ENCODE measurements at regions not wholly inside any gene's neighbourhood (a gene's known extent, or its start where the extent isn't known, plus 50 kb on each side); places are given as distances from the start of the nearest gene placed in this dataset.

DNA sequence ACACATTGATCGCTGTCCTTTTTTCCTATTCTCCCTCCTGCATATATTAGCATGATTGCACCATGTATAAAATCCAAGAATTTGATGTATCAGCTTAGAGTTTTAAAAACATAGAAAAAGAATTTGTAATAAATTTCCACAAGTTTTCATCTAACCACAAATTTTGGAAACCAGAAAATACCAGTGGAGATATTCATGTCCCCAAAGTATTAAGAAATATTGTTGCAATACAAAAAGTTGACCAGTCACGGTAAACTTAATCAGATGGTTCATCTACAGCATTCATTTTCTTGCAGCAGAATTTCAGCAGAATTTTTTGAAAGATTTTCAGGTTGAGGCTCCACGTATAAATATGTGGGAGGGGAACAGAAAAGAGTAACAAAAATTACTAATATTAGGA, 500.9 kb upstream of the MDFIC2 start:
- dilution Hi-C loops (cut with MboI; ENCODE audit: extremely low pct_ligation_motif_present, low sequenced_read_pairs): no loop called here
- no peaks in the 10 kb centered on the region for H3K4me1 ChIP-seq (ENCODE audit: control insufficient read depth, extremely low read depth, insufficient read depth, low read length)
- H4K20me1 ChIP-seq (replicated peaks; ENCODE audit: control insufficient read depth, extremely low read depth, insufficient read depth, low read length): no peaks in the 10 kb centered on the region
- ChIA-PET POLR2A (no interaction called here), CTCF (no interaction called here)
- intact Hi-C loops (cut with micrococcal nuclease): no loop called here
- H2AFZ ChIP-seq (ENCODE audit: low read depth, low read length): no peak overlapping the region
- H3K9ac ChIP-seq (replicated peaks; ENCODE audit: extremely low read depth, insufficient read depth, low read length): no peak overlapping the region
- no peaks in the 10 kb centered on the region for H3K9me3 ChIP-seq (replicated peaks; ENCODE audit: control insufficient read depth, insufficient read depth, low read length)
- H3K27me3 ChIP-seq (ENCODE audit: control insufficient read depth in 2 of 2, insufficient read depth in 2 of 2, low read length in 2 of 2): no peaks in the 10 kb centered on the region
- no peak for FAIRE-seq
- H3K9me1 ChIP-seq (replicated peaks; ENCODE audit: control insufficient read depth, extremely low read depth, insufficient read depth, low read length): no peaks in the 10 kb centered on the region
- BruUV-seq (replicated peaks): no TSS peak
- H3K4me3 ChIP-seq (replicated peaks in 1 of 3; ENCODE audit: insufficient read depth in 1 of 3, low read depth in 1 of 3, low read length in 3 of 3): no peak overlapping the region
- no peaks in the 10 kb centered on the region for H3K79me2 ChIP-seq (ENCODE audit: control insufficient read depth, insufficient read depth, low read length)
- no peaks in the 10 kb centered on the region for H3K36me3 ChIP-seq (ENCODE audit: control insufficient read depth in 2 of 2, extremely low read depth in 1 of 2, insufficient read depth in 2 of 2, low read length in 2 of 2)
- no peak for TF ChIP-seq CTCF (IDR thresholded peaks at IDR 0.05; ENCODE audit: extremely low read depth in 1 of 2, insufficient read depth in 1 of 2, low read depth in 1 of 2, low read length in 2 of 2)
- TF ChIP-seq MAX (IDR thresholded peaks at IDR 0.05; ENCODE audit: insufficient read depth, insufficient read length): no peak
- no peak for TF ChIP-seq FOS (IDR thresholded peaks at IDR 0.05; ENCODE audit: borderline replicate concordance, insufficient read depth, low read length)
- TF ChIP-seq EZH2 (IDR thresholded peaks at IDR 0.05; ENCODE audit: borderline replicate concordance, low read depth, low read length, severe bottlenecking): no peak
- TF ChIP-seq JUN (IDR thresholded peaks at IDR 0.05; ENCODE audit: borderline replicate concordance, insufficient read depth, insufficient read length, low read depth): no peak
- no peak for TF ChIP-seq GATA2 (IDR thresholded peaks at IDR 0.05; ENCODE audit: insufficient read depth, insufficient read length, low read depth, low read length)
- TF ChIP-seq MYC (IDR thresholded peaks at IDR 0.05; ENCODE audit: low read depth, low read length): no peak
- TF ChIP-seq POLR2A (IDR thresholded peaks at IDR 0.05; ENCODE audit: low read depth, low read length): no peak
- TF ChIP-seq POLR2AphosphoS5 (IDR thresholded peaks at IDR 0.05; ENCODE audit: insufficient read depth, low read depth, low read length): no peak
- no peak overlapping the region for H3K27ac ChIP-seq (ENCODE audit: insufficient read depth, low read depth, low read length)
- DNase-seq (ENCODE audit: low read depth, low spot score): no peak
- H3K4me2 ChIP-seq (ENCODE audit: insufficient read depth, low read length): no peak overlapping the region

Data from endothelial cell of umbilical vein (primary cell).